HEK293 (cell line): ENCODE measurements at regions not wholly inside any gene's neighbourhood (a gene's known extent, or its start where the extent isn't known, plus 50 kb on each side); places are given as distances from the start of the nearest gene placed in this dataset.

ENCODE experiments used
- CTCF ChIP-seq: fragments of 450-650 bp; formaldehyde crosslinking; IDR thresholded peaks from 2 replicates; pipeline ENCODE4 v1.5.1; 2016; ENCODE audit warnings: missing biosample characterization, missing genetic modification characterization
- GLI4 ChIP-seq: fragments of 450-650 bp; formaldehyde crosslinking; IDR thresholded peaks from 2 replicates; pipeline ENCODE4 v1.5.1; 2016; ENCODE audit warnings: missing biosample characterization, missing genetic modification characterization
- GLIS1 ChIP-seq: fragments of 450-650 bp; formaldehyde crosslinking; IDR thresholded peaks from 2 replicates; pipeline ENCODE4 v1.5.1; 2016; ENCODE audit warnings: missing biosample characterization, missing genetic modification characterization
- MEIS1 ChIP-seq: sonication (generic); formaldehyde crosslinking; IDR thresholded peaks from 2 replicates; pipeline ENCODE4 v1.8.1; 2022; ENCODE audit warnings: missing genetic modification reagents, mild to moderate bottlenecking, borderline replicate concordance
- REST ChIP-seq: fragments of 450-650 bp; formaldehyde crosslinking; IDR thresholded peaks from 2 replicates; pipeline ENCODE4 v1.5.1; 2016; ENCODE audit warnings: missing biosample characterization, missing genetic modification characterization
- SCRT1 ChIP-seq: fragments of 450-650 bp; formaldehyde crosslinking; IDR thresholded peaks from 2 replicates; pipeline ENCODE4 v1.5.1; 2016; ENCODE audit warnings: missing biosample characterization, missing genetic modification characterization, borderline replicate concordance
- TCF7L2 ChIP-seq: IDR thresholded peaks from 2 replicates; pipeline ENCODE4 v1.6.1; 2011; ENCODE audit warnings: low read depth, mild to moderate bottlenecking, inconsistent platforms, low read length, moderate library complexity, borderline replicate concordance
- ZBTB21 ChIP-seq: fragments of 450-650 bp; formaldehyde crosslinking; IDR thresholded peaks from 2 replicates; pipeline ENCODE4 v1.5.1; 2017; ENCODE audit warnings: missing biosample characterization, missing genetic modification characterization
- ZNF121 ChIP-seq: fragments of 450-650 bp; formaldehyde crosslinking; IDR thresholded peaks from 2 replicates; pipeline ENCODE4 v1.5.1; 2016; ENCODE audit warnings: missing biosample characterization, missing genetic modification characterization
- ZNF24 ChIP-seq: fragments of 450-650 bp; formaldehyde crosslinking; IDR thresholded peaks from 2 replicates; pipeline ENCODE4 v1.5.1; 2016; ENCODE audit warnings: missing biosample characterization, missing genetic modification characterization
- ZNF426 ChIP-seq: fragments of 450-650 bp; formaldehyde crosslinking; IDR thresholded peaks from 2 replicates; pipeline ENCODE4 v1.5.1; 2017; ENCODE audit warnings: missing biosample characterization, missing genetic modification characterization, mild to moderate bottlenecking, inconsistent platforms, moderate library complexity
- ZNF677 ChIP-seq: fragments of 450-650 bp; IDR thresholded peaks from 2 replicates; pipeline ENCODE4 v1.5.0; 2018; ENCODE audit warnings: missing biosample characterization, mild to moderate bottlenecking, missing genetic modification characterization, moderate library complexity

- TF ChIP-seq SCRT1 (tag by site-specific recombination) (no peak), ZNF426 (tag by site-specific recombination) (no peak), CTCF (tag by site-specific recombination) (no peak), GLIS1 (no peak), GLI4 (no peak), ZNF24 (tag by site-specific recombination) (no peak), MEIS1 (CRISPR knock-in tag) (no peak), TCF7L2 (no peak), ZBTB21 (no peak), ZNF121 (tag by site-specific recombination) (no peak), REST (tag by site-specific recombination) (no peak), ZNF677 (tag by site-specific recombination) (no peak)
Measured at GRCh38 chr7:19552576-19552975, 156.3 kb downstream of the POLR1F start.
